Psoas muscle (tissue), 7 donors: ENCODE measurements at regions not wholly inside any gene's neighbourhood (a gene's known extent, or its start where the extent isn't known, plus 50 kb on each side); places are given as distances from the start of the nearest gene placed in this dataset.
"Not testable (repeated sequence)": the region's sequence is repeated elsewhere in the genome, so short reads cannot be mapped to it uniquely, and the experiment has no call there.

Source experiments
- ATAC-seq, 4 donors: fragments of 200-7000 bp; cut with Tn5 transposase; one replicate each; pipeline ENCODE4 v1.9.1; 2020; ENCODE audit warnings: moderate library complexity in 3 of 4, mild to moderate bottlenecking in 2 of 4
- DNase-seq, 2 donors: peaks; one replicate each; pipeline ENCODE4 v3.0.0-alpha.2; 2020
- H3K27ac ChIP-seq: fragments of 200-600 bp; one replicate; pipeline ENCODE4 v1.8.0; 2022
- H3K27me3 ChIP-seq, 3 donors: fragments of 200-600 bp in 1 of 3; one replicate each; pipeline versions ENCODE4 v1.6.1 to v1.8.0; 2013 to 2022; ENCODE audit warnings: low read length in 2 of 3, mild to moderate bottlenecking in 2 of 3, moderate library complexity in 1 of 3; ENCODE audit not compliant: insufficient read depth in 3 of 3
- H3K36me3 ChIP-seq, 2 donors: fragments of 200-600 bp in 1 of 2; one replicate each; pipeline versions ENCODE4 v1.6.1 to v1.8.0; 2013 to 2022; ENCODE audit warnings: low read depth in 1 of 2, mild to moderate bottlenecking in 1 of 2, moderate library complexity in 1 of 2; ENCODE audit not compliant: insufficient read depth in 1 of 2
- H3K4me1 ChIP-seq: fragments of 200-600 bp; one replicate; pipeline ENCODE4 v1.8.0; 2022
- H3K4me3 ChIP-seq: fragments of 200-600 bp; one replicate; pipeline ENCODE4 v1.8.0; 2022; ENCODE audit warnings: mild to moderate bottlenecking
- H3K9me3 ChIP-seq: fragments of 200-600 bp; one replicate; pipeline ENCODE4 v1.8.0; 2022
- WGBS, 3 donors: extraction: QIAGEN DNeasy Blood & Tissue Kit; methylation state at CpG; one replicate each; pipeline versions ENCODE4 v1.1.6 to v1.1.7; 2013; 5-methylcytosine and 5-hydroxymethylcytosine counted together
- intact Hi-C, 2 donors: fragments of 100-400 bp; cut with DNase I; formaldehyde crosslinking; loops; one replicate each; pipeline versions ENCODE4 v1.11.0 to v1.14.2; 2022
- donor health status: healthy with polysubstance abuse.
- donor health status: DM: no; HTN: no; CAD: no; lungs with moderate emphysema.
- donor health status: Bipolar disorder and iron deficiency.
- donor health status: healthy.
- donor health status: DM: yes; HTN: yes; CAD: no.
- donor health status: DM: no; HTN: no; CAD: no.
- donor health status: DM: yes; HTN: yes; CAD: no.

GRCh38 chr22:16534408-16535206 lies 58.0 kb downstream of the CCT8L2 start:
- H3K27ac ChIP-seq, H3K9me3 ChIP-seq, H3K36me3 ChIP-seq, H3K4me3 ChIP-seq, ATAC-seq, H3K27me3 ChIP-seq, H3K4me1 ChIP-seq, intact Hi-C loops, DNase-seq: not testable (repeated sequence)
- 36 to 43% (median 40%) methylated on average over 3 of the region's 3 CpGs for WGBS, 3 donors

GRCh38 chr22:16531666-16532065 lies 60.9 kb downstream of the CCT8L2 start:
- DNase-seq, intact Hi-C loops: not testable (repeated sequence)

GRCh38 chr22:16529331-16529730 lies 63.3 kb downstream of the CCT8L2 start:
- ATAC-seq, H3K36me3 ChIP-seq, H3K9me3 ChIP-seq, H3K27ac ChIP-seq, H3K4me1 ChIP-seq, H3K4me3 ChIP-seq, H3K27me3 ChIP-seq, intact Hi-C loops: not testable (repeated sequence)
- peak in 1 of 2 donors; percentile 31 for DNase-seq
- 75 to 83% (median 79%) methylated on average over 2 of the region's 2 CpGs for WGBS, 3 donors

More at GRCh38 chr22:16531666-16532065, 60.9 kb downstream of the CCT8L2 start:
- not testable (repeated sequence) for H3K4me3 ChIP-seq, H3K27ac ChIP-seq, H3K27me3 ChIP-seq, H3K4me1 ChIP-seq, ATAC-seq, H3K36me3 ChIP-seq, H3K9me3 ChIP-seq
- whole genome bisulfite sequencing, 3 donors, result 72 to 93% (median 87%) methylated on average over 7 of the region's 7 CpGs

- DNase-seq, result peak in 1 of 2 donors; percentile 24
- H3K4me3 ChIP-seq, H3K27me3 ChIP-seq, H3K36me3 ChIP-seq, ATAC-seq, H3K9me3 ChIP-seq, H3K4me1 ChIP-seq, intact Hi-C loops, H3K27ac ChIP-seq: not testable (repeated sequence)
- WGBS, 3 donors, result 19 to 93% (median 60%) methylated on average over 2 of the region's 2 CpGs
Observed at GRCh38 chr22:16527753-16528152, 64.9 kb downstream of the CCT8L2 start.

- H3K4me3 ChIP-seq, intact Hi-C loops, H3K27me3 ChIP-seq, H3K9me3 ChIP-seq, ATAC-seq, H3K4me1 ChIP-seq, H3K36me3 ChIP-seq, H3K27ac ChIP-seq: not testable (repeated sequence)
- peak in 1 of 2 donors; percentile 36 for DNase-seq
- WGBS, 3 donors, result 89 to 95% (median 91%) methylated on average over 10 to 12 of the region's 12 CpGs
Observed at GRCh38 chr22:16526891-16527290, 65.7 kb downstream of the CCT8L2 start.
